Activated T-cell treated with anti-CD3 and anti-CD28 coated beads, Interleukin-2, amount 50 U/mL, for 4 hours (primary cell): ENCODE measurements at regions not wholly inside any gene's neighbourhood (a gene's known extent, or its start where the extent isn't known, plus 50 kb on each side); places are given as distances from the start of the nearest gene placed in this dataset.

Source experiments
- ATAC-seq, 2 donors: fragments of 200-7000 bp; cut with Tn5 transposase; one replicate each; pipeline ENCODE4 v1.10.0; 2021
- DNase-seq: peaks from one replicate; pipeline ENCODE4 v3.0.0-alpha.2; 2020
- H3K27me3 Mint-ChIP-seq: one replicate; pipeline ENCODE4 v1.8.0; 2021; ENCODE audit warnings: low read depth, mixed read lengths
- H3K36me3 Mint-ChIP-seq: one replicate; pipeline ENCODE4 v1.8.0; 2022; ENCODE audit warnings: mixed read lengths; ENCODE audit not compliant: insufficient read depth
- H3K4me1 Mint-ChIP-seq: one replicate; pipeline ENCODE4 v1.8.0; 2021; ENCODE audit warnings: low read depth, mixed read lengths
- H3K4me3 Mint-ChIP-seq: one replicate; pipeline ENCODE4 v1.8.0; 2021; ENCODE audit warnings: mild to moderate bottlenecking, moderate library complexity, mixed read lengths
- H3K9me3 Mint-ChIP-seq: one replicate; pipeline ENCODE4 v1.8.0; 2021; ENCODE audit warnings: mixed read lengths

DNA sequence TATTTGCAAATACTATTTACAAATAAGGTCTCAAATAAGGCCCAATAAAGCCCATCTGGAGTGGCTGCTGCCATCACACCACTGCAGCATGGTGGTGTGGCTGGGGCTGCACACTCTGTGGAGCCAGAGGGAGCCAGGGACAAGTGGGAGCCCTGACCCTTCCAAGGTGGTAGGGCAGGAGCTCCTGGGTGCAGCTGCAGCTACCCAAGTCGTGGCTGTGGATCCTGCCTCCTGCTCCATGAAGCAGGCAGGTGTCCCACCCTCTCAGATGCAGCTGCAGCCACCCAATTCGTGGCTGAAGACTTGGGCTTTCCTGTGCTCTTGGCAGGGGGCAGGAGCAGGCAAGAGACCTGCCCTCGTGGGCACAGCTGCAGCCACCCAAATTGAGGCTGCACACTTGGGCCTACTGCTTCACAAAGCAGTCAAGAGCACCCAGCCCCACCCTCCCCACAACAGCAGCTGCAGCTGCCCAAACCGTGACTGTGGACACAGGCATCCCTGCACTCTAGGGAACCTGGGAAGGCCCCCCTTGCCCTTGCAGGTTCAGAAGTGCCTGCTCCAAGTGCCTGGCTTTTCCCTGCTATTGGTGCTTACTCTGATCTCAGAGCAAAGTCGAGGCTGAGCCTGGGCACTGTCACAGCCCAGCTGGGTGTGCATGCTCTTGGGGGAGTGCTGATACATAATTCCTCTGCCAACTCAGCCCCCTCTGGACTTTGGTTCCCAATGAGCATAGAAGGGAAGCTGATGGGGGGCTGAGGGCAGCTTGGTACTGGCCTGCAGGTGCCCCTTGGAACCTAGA is 614.8 kb downstream of the PCDH18 start:
- DNase-seq (no peak), ATAC-seq (no peak)
- Mint-ChIP-seq H3K4me1 (no peaks in the 10 kb centered on the region), H3K4me3 (no peak overlapping the region), H3K27me3 (no peaks in the 10 kb centered on the region), H3K36me3 (no peaks in the 10 kb centered on the region), H3K9me3 (peaks cover 8% of the 10 kb centered on the region)

DNA sequence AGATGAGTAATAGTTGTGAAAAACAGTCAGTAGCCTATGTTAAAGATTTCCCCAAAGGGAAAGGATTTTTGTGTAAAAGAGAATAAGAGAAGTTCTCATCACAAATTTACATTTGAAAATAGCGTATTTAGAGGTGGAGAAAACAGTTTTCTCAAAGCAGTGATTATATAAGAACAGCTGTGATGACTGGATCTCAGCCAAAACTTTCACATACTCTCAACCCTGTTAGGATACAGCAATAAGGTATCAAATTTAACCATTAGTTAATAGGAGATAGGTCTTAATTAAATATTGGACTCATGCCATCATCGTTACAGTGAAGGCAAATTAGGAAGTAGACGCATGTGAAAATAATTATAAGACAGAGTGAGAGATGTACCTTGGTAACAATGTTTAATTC is 622.7 kb downstream of the PCDH18 start:
- ATAC-seq (no peak), DNase-seq (no peak)
- no peaks in the 10 kb centered on the region for H3K27me3 Mint-ChIP-seq
- no peaks in the 10 kb centered on the region for H3K36me3 Mint-ChIP-seq
- peaks cover 10% of the 10 kb centered on the region for H3K9me3 Mint-ChIP-seq
- no peaks in the 10 kb centered on the region for H3K4me1 Mint-ChIP-seq
- H3K4me3 Mint-ChIP-seq, result no peak overlapping the region

DNA sequence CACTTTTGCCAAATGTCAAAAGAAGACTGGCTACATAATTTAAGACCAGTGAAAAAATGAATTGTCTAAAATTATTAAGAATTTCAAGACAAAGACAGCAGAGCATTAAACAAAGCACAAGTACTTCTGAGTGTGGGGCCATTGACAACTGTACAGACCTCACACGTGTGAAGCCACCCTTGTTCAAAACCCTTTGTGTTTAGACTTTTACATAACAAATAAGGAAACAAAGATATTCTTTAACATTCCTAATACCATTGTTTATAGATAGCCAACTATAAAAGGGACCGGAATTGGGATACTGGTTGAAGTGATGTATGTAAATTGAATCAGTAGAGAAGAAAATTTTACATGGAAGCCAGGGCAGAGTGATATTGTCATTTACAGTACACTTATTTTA is 624.2 kb downstream of the PCDH18 start:
- Mint-ChIP-seq H3K4me3 (no peak overlapping the region), H3K9me3 (peaks cover 10% of the 10 kb centered on the region), H3K36me3 (no peaks in the 10 kb centered on the region), H3K27me3 (no peaks in the 10 kb centered on the region), H3K4me1 (no peaks in the 10 kb centered on the region)
- DNase-seq, result no peak
- ATAC-seq, result no peak

- H3K4me3 Mint-ChIP-seq, result no peak overlapping the region
- DNase-seq, result no peak
- no peaks in the 10 kb centered on the region for H3K36me3 Mint-ChIP-seq
- H3K27me3 Mint-ChIP-seq, result no peaks in the 10 kb centered on the region
- no peak for ATAC-seq
- H3K4me1 Mint-ChIP-seq, result no peaks in the 10 kb centered on the region
- peaks cover 2% of the 10 kb centered on the region for H3K9me3 Mint-ChIP-seq
Observed at GRCh38 chr4:136900696-136901095, 631.6 kb downstream of the PCDH18 start.

GRCh38 chr4:136898590-136899248 is 633.6 kb downstream of the PCDH18 start:
- Mint-ChIP-seq H3K36me3 (no peaks in the 10 kb centered on the region), H3K9me3 (peaks cover 2% of the 10 kb centered on the region), H3K4me3 (no peak overlapping the region), H3K4me1 (no peaks in the 10 kb centered on the region), H3K27me3 (no peaks in the 10 kb centered on the region)
- DNase-seq (no peak), ATAC-seq (no peak)

DNA sequence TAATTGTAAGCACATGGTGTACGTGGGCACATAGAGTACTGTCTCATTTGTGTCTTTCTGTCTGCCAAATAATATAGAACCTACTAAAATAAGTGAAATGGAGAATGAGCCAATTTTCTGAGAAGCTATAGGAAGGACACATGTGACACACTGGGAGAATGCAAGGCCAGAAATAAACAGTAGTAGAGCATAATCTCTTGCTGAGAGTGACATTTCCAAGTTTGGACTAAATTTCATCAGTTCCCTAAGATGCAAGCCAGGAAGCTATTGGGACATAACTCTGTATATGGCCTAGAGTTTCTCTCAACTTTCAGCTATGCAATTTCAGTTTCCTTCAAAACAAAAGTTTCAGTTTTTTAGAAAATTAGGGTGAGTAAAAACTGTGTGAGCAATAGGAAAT is 638.7 kb downstream of the PCDH18 start:
- Mint-ChIP-seq H3K36me3 (no peaks in the 10 kb centered on the region), H3K4me3 (no peak overlapping the region), H3K27me3 (no peaks in the 10 kb centered on the region), H3K4me1 (no peaks in the 10 kb centered on the region), H3K9me3 (peaks cover 2% of the 10 kb centered on the region)
- no peak for ATAC-seq
- DNase-seq, result no peak

DNA sequence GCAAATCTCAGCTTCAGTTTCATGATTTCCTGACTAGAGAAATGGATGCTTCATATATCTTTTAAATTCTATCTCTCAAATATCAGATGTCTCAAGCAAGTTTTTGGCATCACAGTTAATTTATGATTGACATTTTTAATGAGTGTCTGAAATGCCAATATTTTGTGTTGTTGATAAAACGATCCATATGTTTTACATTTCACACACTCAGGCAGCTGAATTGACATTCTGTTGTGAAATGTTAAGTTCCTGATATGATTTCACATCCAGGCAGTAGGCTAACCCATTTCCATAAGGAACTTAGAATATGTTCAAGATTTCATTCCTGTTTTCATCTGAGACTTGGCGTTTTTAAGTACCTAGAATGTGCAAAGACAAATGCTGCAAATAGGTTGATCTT is 650.6 kb downstream of the PCDH18 start:
- Mint-ChIP-seq H3K4me1 (no peaks in the 10 kb centered on the region), H3K27me3 (no peaks in the 10 kb centered on the region), H3K36me3 (no peaks in the 10 kb centered on the region), H3K4me3 (no peak overlapping the region), H3K9me3 (peaks cover 4% of the 10 kb centered on the region)
- DNase-seq (no peak), ATAC-seq (no peak)

DNA sequence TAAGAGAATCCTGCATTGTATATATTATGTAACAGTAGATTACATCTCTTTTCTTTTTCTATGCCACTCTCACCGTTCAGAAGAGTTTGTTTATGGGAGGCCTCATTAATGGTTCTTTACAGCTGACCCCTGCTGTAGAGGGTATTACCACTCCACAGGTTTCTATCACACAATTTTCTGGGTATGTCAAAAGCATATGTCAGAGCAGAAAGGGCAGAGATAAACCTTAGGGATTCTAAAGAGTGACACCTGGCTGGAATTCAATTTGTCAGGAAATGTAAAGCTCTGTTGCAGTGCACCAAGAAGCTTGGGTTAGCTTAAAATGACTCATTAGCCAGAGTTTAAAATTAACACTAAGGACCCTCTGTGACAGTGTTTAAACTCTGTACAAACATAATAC is 658.7 kb downstream of the PCDH18 start:
- no peaks in the 10 kb centered on the region for H3K27me3 Mint-ChIP-seq
- no peak for ATAC-seq

GRCh38 chr4:136867465-136867864 is 664.8 kb downstream of the PCDH18 start:
- no peaks in the 10 kb centered on the region for H3K27me3 Mint-ChIP-seq
- H3K9me3 Mint-ChIP-seq, result no peaks in the 10 kb centered on the region
- H3K36me3 Mint-ChIP-seq, result no peaks in the 10 kb centered on the region
- DNase-seq, result no peak
- no peak for ATAC-seq
- H3K4me3 Mint-ChIP-seq, result no peak overlapping the region
- peaks cover 3% of the 10 kb centered on the region for H3K4me1 Mint-ChIP-seq

More for the DNA sequence above, 658.7 kb downstream of the PCDH18 start:
- DNase-seq, result no peak
- Mint-ChIP-seq H3K9me3 (no peaks in the 10 kb centered on the region), H3K36me3 (no peaks in the 10 kb centered on the region), H3K4me3 (no peak overlapping the region), H3K4me1 (no peaks in the 10 kb centered on the region)

- Mint-ChIP-seq H3K36me3 (no peaks in the 10 kb centered on the region), H3K4me3 (no peak overlapping the region), H3K4me1 (peaks cover 3% of the 10 kb centered on the region), H3K27me3 (no peaks in the 10 kb centered on the region), H3K9me3 (no peaks in the 10 kb centered on the region)
- no peak for ATAC-seq
- DNase-seq, result no peak
Observed at GRCh38 chr4:136865526-136865925, 666.8 kb downstream of the PCDH18 start.

- no peaks in the 10 kb centered on the region for H3K27me3 Mint-ChIP-seq
- H3K4me3 Mint-ChIP-seq, result no peak overlapping the region
- no peak for DNase-seq
- ATAC-seq, result no peak
- H3K9me3 Mint-ChIP-seq, result no peaks in the 10 kb centered on the region
- no peaks in the 10 kb centered on the region for H3K36me3 Mint-ChIP-seq
- H3K4me1 Mint-ChIP-seq, result peaks cover 3% of the 10 kb centered on the region
Observed at GRCh38 chr4:136864604-136865185, 667.6 kb downstream of the PCDH18 start.

- no peaks in the 10 kb centered on the region for H3K36me3 Mint-ChIP-seq
- DNase-seq (no peak), ATAC-seq (no peak)
- peaks cover 3% of the 10 kb centered on the region for H3K4me1 Mint-ChIP-seq
- no peak overlapping the region for H3K4me3 Mint-ChIP-seq
- no peaks in the 10 kb centered on the region for H3K27me3 Mint-ChIP-seq
- H3K9me3 Mint-ChIP-seq, result no peaks in the 10 kb centered on the region
Observed at GRCh38 chr4:136863756-136864155, 668.5 kb downstream of the PCDH18 start.

DNA sequence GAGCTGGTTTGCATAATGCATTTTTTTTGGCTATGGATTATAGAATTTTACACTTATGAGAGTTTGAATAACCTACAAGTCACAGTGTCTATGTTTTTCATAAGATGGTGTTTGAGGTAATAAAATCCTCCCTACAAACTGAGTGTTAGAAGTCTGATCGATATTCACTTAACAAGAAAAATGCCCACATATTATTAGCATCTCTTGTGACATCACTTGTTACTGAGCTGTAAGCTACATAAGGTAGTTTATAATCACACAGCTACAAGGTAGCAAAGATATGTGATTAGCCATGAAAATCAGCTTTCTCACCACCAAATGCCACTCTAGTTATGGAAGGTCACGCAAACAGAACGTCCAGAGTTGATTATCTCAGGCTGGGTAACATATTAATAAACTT is 669.6 kb downstream of the PCDH18 start:
- ATAC-seq, result no peak
- Mint-ChIP-seq H3K4me1 (peaks cover 3% of the 10 kb centered on the region), H3K27me3 (no peaks in the 10 kb centered on the region), H3K4me3 (no peak overlapping the region), H3K36me3 (no peaks in the 10 kb centered on the region), H3K9me3 (no peaks in the 10 kb centered on the region)
- no peak for DNase-seq

DNA sequence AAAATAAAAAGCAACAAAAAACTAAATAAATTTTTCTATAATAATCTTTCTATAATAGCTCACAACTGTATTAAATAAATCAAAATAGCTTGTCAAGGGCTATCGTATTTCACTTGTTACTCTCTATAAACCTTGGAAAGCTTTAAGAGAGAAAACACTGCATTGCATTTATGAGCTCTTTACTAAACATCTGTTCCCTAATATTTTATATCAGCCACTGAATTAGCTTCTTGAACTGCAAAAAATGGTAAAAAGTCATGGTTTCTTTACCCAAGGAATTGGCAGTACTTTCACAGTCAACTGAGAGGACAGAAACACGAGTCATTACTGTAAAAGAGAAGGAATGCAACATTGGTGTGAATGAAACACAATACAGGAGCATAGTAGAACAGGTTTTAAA is 671.2 kb downstream of the PCDH18 start:
- peaks cover 3% of the 10 kb centered on the region for H3K4me1 Mint-ChIP-seq

GRCh38 chr4:136858903-136859302 is 673.4 kb downstream of the PCDH18 start:
- peaks cover 1% of the 10 kb centered on the region for H3K4me1 Mint-ChIP-seq
- H3K27me3 Mint-ChIP-seq, result no peaks in the 10 kb centered on the region
- H3K9me3 Mint-ChIP-seq, result peaks cover 10% of the 10 kb centered on the region
- no peak overlapping the region for H3K4me3 Mint-ChIP-seq
- DNase-seq (no peak), ATAC-seq (no peak)
- no peaks in the 10 kb centered on the region for H3K36me3 Mint-ChIP-seq

More for the DNA sequence above, 671.2 kb downstream of the PCDH18 start:
- ATAC-seq (no peak), DNase-seq (no peak)
- Mint-ChIP-seq H3K4me3 (no peak overlapping the region), H3K9me3 (no peaks in the 10 kb centered on the region), H3K36me3 (no peaks in the 10 kb centered on the region), H3K27me3 (no peaks in the 10 kb centered on the region)
